Smooth muscle cell (in vitro differentiated cells): ENCODE measurements at regions not wholly inside any gene's neighbourhood (a gene's known extent, or its start where the extent isn't known, plus 50 kb on each side); places are given as distances from the start of the nearest gene placed in this dataset.

Experiments
- DNase-seq: peaks from one replicate; lab custom pipeline; 2025; ENCODE audit not compliant: unreplicated experiment; lab: John Stamatoyannopoulos, UW
- H2AFZ ChIP-seq: fragments of 200-600 bp; sonication (generic); 2 replicates; pipeline ENCODE4 v1.6.0; 2016; ENCODE audit warnings: antibody characterized with exemption, low read depth, mild to moderate bottlenecking
- H3F3A ChIP-seq: fragments of 200-600 bp; sonication (generic); 2 replicates; pipeline ENCODE4 v1.6.0; 2017; ENCODE audit warnings: antibody characterized with exemption, low read depth
- H3K27ac ChIP-seq: fragments of 200-600 bp; sonication (generic); 2 replicates; pipeline ENCODE4 v1.5.1; 2016; ENCODE audit warnings: low read depth, mild to moderate bottlenecking
- H3K27me3 ChIP-seq: fragments of 200-600 bp; sonication (generic); 2 replicates; pipeline ENCODE4 v1.6.1; 2016; ENCODE audit warnings: low read depth, mild to moderate bottlenecking
- H3K36me3 ChIP-seq: fragments of 200-600 bp; sonication (generic); 2 replicates; pipeline ENCODE4 v1.5.1; 2016; ENCODE audit warnings: low read depth
- H3K4me1 ChIP-seq: fragments of 200-600 bp; sonication (generic); 2 replicates; pipeline ENCODE4 v1.5.1; 2016; ENCODE audit warnings: low read depth
- H3K4me2 ChIP-seq: fragments of 200-600 bp; sonication (generic); 2 replicates; pipeline ENCODE4 v1.6.0; 2016; ENCODE audit warnings: mild to moderate bottlenecking
- H3K4me3 ChIP-seq: fragments of 200-600 bp; sonication (generic); 2 replicates; pipeline ENCODE4 v1.5.1; 2016; ENCODE audit warnings: mild to moderate bottlenecking
- H3K79me2 ChIP-seq: fragments of 200-600 bp; sonication (generic); 2 replicates; pipeline ENCODE4 v1.6.0; 2016; ENCODE audit warnings: low read depth, mild to moderate bottlenecking
- H3K9ac ChIP-seq: fragments of 200-600 bp; sonication (generic); 2 replicates; pipeline ENCODE4 v1.6.0; 2016; ENCODE audit warnings: low read depth
- H3K9me3 ChIP-seq: fragments of 200-600 bp; sonication (generic); replicated peaks from 2 replicates; pipeline ENCODE4 v1.5.1; 2016; ENCODE audit warnings: low read depth
- H4K20me1 ChIP-seq: fragments of 200-600 bp; sonication (generic); 2 replicates; pipeline ENCODE4 v1.6.0; 2016; ENCODE audit warnings: low read depth
- CTCF ChIP-seq: fragments of 200-600 bp; sonication (generic); IDR thresholded peaks from 2 replicates; pipeline ENCODE4 v1.5.1; 2017; ENCODE audit warnings: borderline replicate concordance, mild to moderate bottlenecking, antibody characterized with exemption; ENCODE audit not compliant: insufficient read depth, poor library complexity, severe bottlenecking
- WGBS: methylation state at CpG from one replicate; pipeline ENCODE4 v1.1.7; 2016; ENCODE audit warnings: low lambda C conversion rate; 5-methylcytosine and 5-hydroxymethylcytosine counted together

DNA sequence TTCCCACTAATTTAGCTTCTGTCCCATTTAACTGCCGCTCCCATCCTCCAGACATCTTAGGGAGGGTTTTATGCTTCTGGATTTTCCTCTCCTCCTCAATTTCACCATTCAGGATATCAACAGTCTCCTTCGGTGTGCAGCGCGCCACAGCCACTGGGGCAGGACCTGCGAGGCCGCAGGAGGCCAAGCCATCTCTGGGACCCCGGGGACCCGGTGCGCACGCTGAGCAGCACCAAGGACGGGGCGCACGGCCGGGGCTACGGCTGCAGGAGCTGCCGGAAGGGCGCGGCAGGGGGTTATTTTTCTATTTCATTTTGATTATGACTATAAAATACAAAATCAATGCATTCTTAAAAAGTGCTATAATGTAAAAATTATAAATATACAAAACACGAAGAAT, 1238.4 kb upstream of the NCAM2 start:
- no peaks in the 10 kb centered on the region for H3K4me1 ChIP-seq
- no peaks in the 10 kb centered on the region for H4K20me1 ChIP-seq
- H3K9me3 ChIP-seq, result no peaks in the 10 kb centered on the region
- no peak overlapping the region for H3K4me3 ChIP-seq
- no peaks in the 10 kb centered on the region for H3F3A ChIP-seq
- H3K9ac ChIP-seq, result no peak overlapping the region
- H3K27ac ChIP-seq, result no peak overlapping the region
- no peak overlapping the region for H3K4me2 ChIP-seq
- H3K27me3 ChIP-seq, result no peaks in the 10 kb centered on the region
- DNase-seq, result no peak
- no peak for TF ChIP-seq CTCF
- no peak overlapping the region for H2AFZ ChIP-seq
- 91% methylated on average over 19 of the region's 19 CpGs for WGBS
- no peaks in the 10 kb centered on the region for H3K36me3 ChIP-seq
- H3K79me2 ChIP-seq, result no peaks in the 10 kb centered on the region

GRCh38 chr21:19767546-19767945, 1230.7 kb upstream of the NCAM2 start:
- no peaks in the 10 kb centered on the region for H3K79me2 ChIP-seq
- no peak overlapping the region for H3K9ac ChIP-seq
- no peak overlapping the region for H3K27ac ChIP-seq
- H3K9me3 ChIP-seq, result no peaks in the 10 kb centered on the region
- H2AFZ ChIP-seq, result no peak overlapping the region
- TF ChIP-seq CTCF, result no peak
- no peak overlapping the region for H3K4me2 ChIP-seq
- no peaks in the 10 kb centered on the region for H4K20me1 ChIP-seq
- 83% methylated on average over 1 of the region's 1 CpG for WGBS
- H3K4me1 ChIP-seq, result no peaks in the 10 kb centered on the region
- H3K36me3 ChIP-seq, result no peaks in the 10 kb centered on the region
- H3F3A ChIP-seq, result no peaks in the 10 kb centered on the region
- no peaks in the 10 kb centered on the region for H3K27me3 ChIP-seq
- no peak for DNase-seq
- H3K4me3 ChIP-seq, result no peak overlapping the region

DNA sequence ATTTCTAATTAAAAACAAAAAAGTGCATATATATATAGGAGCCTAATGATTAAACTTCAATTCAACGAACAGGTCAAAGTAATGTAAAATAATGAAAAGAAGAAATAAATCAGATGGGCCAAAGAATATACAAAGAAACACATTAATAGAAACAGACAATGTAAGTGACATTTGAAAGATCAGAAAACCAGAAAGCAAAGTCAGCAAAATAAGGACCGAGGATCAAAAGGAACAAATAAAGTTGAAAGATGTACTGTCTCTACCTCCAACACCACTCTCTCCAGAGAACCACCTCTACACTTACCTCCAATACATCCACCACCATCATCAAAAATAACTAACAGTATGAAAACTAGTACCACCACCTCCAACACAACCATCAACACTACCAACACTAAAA, 1226.3 kb upstream of the NCAM2 start:
- no peak overlapping the region for H3K4me2 ChIP-seq
- H4K20me1 ChIP-seq, result no peaks in the 10 kb centered on the region
- H3F3A ChIP-seq, result no peaks in the 10 kb centered on the region
- H3K9me3 ChIP-seq, result no peaks in the 10 kb centered on the region
- H3K9ac ChIP-seq, result no peak overlapping the region
- H3K27ac ChIP-seq, result no peak overlapping the region
- no peak overlapping the region for H3K4me3 ChIP-seq
- TF ChIP-seq CTCF, result no peak
- 81% methylated on average over 2 of the region's 2 CpGs for whole genome bisulfite sequencing
- no peaks in the 10 kb centered on the region for H3K4me1 ChIP-seq
- no peak overlapping the region for H2AFZ ChIP-seq
- H3K36me3 ChIP-seq, result no peaks in the 10 kb centered on the region
- no peaks in the 10 kb centered on the region for H3K79me2 ChIP-seq
- H3K27me3 ChIP-seq, result no peaks in the 10 kb centered on the region
- no peak for DNase-seq

GRCh38 chr21:19776076-19776475, 1222.1 kb upstream of the NCAM2 start:
- no peaks in the 10 kb centered on the region for H4K20me1 ChIP-seq
- 76% methylated on average over 1 of the region's 1 CpG for WGBS

More at GRCh38 chr21:19776076-19776475, 1222.1 kb upstream of the NCAM2 start:
- Histone ChIP-seq H3K4me2 (no peak overlapping the region), H3F3A (no peaks in the 10 kb centered on the region), H3K4me1 (no peaks in the 10 kb centered on the region), H3K9me3 (no peaks in the 10 kb centered on the region), H3K79me2 (no peaks in the 10 kb centered on the region), H3K4me3 (no peak overlapping the region), H3K36me3 (no peaks in the 10 kb centered on the region), H3K27ac (no peak overlapping the region), H3K27me3 (no peaks in the 10 kb centered on the region), H3K9ac (no peak overlapping the region), H2AFZ (no peak overlapping the region)
- DNase-seq, result no peak
- no peak for TF ChIP-seq CTCF
